ENCODE measurements at regions not wholly inside any gene's neighbourhood (a gene's known extent, or its start where the extent isn't known, plus 50 kb on each side); places are given as distances from the start of the nearest gene placed in this dataset.

GRCh38 chr6:168815229-168815628 lies 374.2 kb downstream of the SMOC2 start:
- Histone ChIP-seq H3K9me3 (peaks cover 0 to 5% (median 0%) of the 10 kb centered on the region in 3 donors), H3K4me1 (no peaks in the 10 kb centered on the region), H3K36me3 (replicated peaks in 1 of 2; ENCODE audit: insufficient read depth in 1 of 2, low read depth in 2 of 2) (no peaks in the 10 kb centered on the region), H3K27me3 (no peaks in the 10 kb centered on the region), H3K27ac (no peak overlapping the region), H3K4me3 (no peak overlapping the region)
- DNase-seq (no peak), ATAC-seq (no peak)
- intact Hi-C loops (cut with DNase I) = no loop called here
- 39 to 47% methylated on average over 5 of the region's 5 CpGs for WGBS, 2 donors
- peak in 1 of 7 experiments; percentile 27 for TF ChIP-seq CTCF (IDR thresholded peaks at IDR 0.05)
- no peak for TF ChIP-seq POLR2A (IDR thresholded peaks at IDR 0.05)

GRCh38 chr6:168808232-168808631 lies 367.2 kb downstream of the SMOC2 start:
- Histone ChIP-seq H3K27ac (no peak overlapping the region), H3K36me3 (replicated peaks in 1 of 2; ENCODE audit: insufficient read depth in 1 of 2, low read depth in 2 of 2) (no peaks in the 10 kb centered on the region), H3K4me1 (no peaks in the 10 kb centered on the region), H3K4me3 (no peak overlapping the region), H3K27me3 (no peaks in the 10 kb centered on the region), H3K9me3 (no peaks in the 10 kb centered on the region)
- intact Hi-C loops (cut with DNase I) = no loop called here
- ATAC-seq (no peak), DNase-seq (no peak)
- TF ChIP-seq CTCF (IDR thresholded peaks at IDR 0.05) (no peak), POLR2A (IDR thresholded peaks at IDR 0.05) (no peak)
- WGBS, 2 donors = 60 to 64% methylated on average over 6 of the region's 6 CpGs

- Histone ChIP-seq H3K36me3 (replicated peaks in 1 of 2; ENCODE audit: insufficient read depth in 1 of 2, low read depth in 2 of 2) (no peaks in the 10 kb centered on the region), H3K4me3 (no peak overlapping the region), H3K4me1 (no peaks in the 10 kb centered on the region), H3K27ac (no peak overlapping the region), H3K9me3 (no peaks in the 10 kb centered on the region), H3K27me3 (no peaks in the 10 kb centered on the region)
- 38 to 56% methylated on average over 2 of the region's 2 CpGs for WGBS, 2 donors
- ATAC-seq (no peak), DNase-seq (no peak)
- TF ChIP-seq POLR2A (IDR thresholded peaks at IDR 0.05) (no peak), CTCF (IDR thresholded peaks at IDR 0.05) (no peak)
- intact Hi-C loops (cut with DNase I) = no loop called here
Measured at GRCh38 chr6:168804331-168804730, 363.3 kb downstream of the SMOC2 start.

- H3K4me3 ChIP-seq = no peak overlapping the region
- intact Hi-C loops (cut with DNase I) = no loop called here
- no peaks in the 10 kb centered on the region for H3K27me3 ChIP-seq
- no peak for ATAC-seq
- no peak overlapping the region for H3K27ac ChIP-seq
- no peak for DNase-seq
- 56 to 69% methylated on average over 2 of the region's 2 CpGs for WGBS, 2 donors
- TF ChIP-seq CTCF (IDR thresholded peaks at IDR 0.05) = no peak
- no peak for TF ChIP-seq POLR2A (IDR thresholded peaks at IDR 0.05)
- H3K4me1 ChIP-seq = no peaks in the 10 kb centered on the region
- no peaks in the 10 kb centered on the region for H3K36me3 ChIP-seq (replicated peaks in 1 of 2; ENCODE audit: insufficient read depth in 1 of 2, low read depth in 2 of 2)
- H3K9me3 ChIP-seq = no peaks in the 10 kb centered on the region
Measured at GRCh38 chr6:168803874-168804273, 362.9 kb downstream of the SMOC2 start.

GRCh38 chr6:168799067-168799466 lies 358.1 kb downstream of the SMOC2 start:
- H3K4me3 ChIP-seq = no peak overlapping the region
- TF ChIP-seq CTCF (IDR thresholded peaks at IDR 0.05) (no peak), POLR2A (IDR thresholded peaks at IDR 0.05) (no peak)
- intact Hi-C loops (cut with DNase I) = no loop called here
- no peaks in the 10 kb centered on the region for H3K36me3 ChIP-seq (replicated peaks in 1 of 2; ENCODE audit: insufficient read depth in 1 of 2, low read depth in 2 of 2)
- DNase-seq = no peak
- 26 to 35% methylated on average over 5 of the region's 5 CpGs for WGBS, 2 donors
- H3K4me1 ChIP-seq = no peaks in the 10 kb centered on the region
- H3K9me3 ChIP-seq = no peaks in the 10 kb centered on the region
- no peak overlapping the region for H3K27ac ChIP-seq
- H3K27me3 ChIP-seq = no peaks in the 10 kb centered on the region
- ATAC-seq = no peak

All from body of pancreas (tissue), 4 donors.